Vagina (tissue), 2 donors: ENCODE measurements at regions not wholly inside any gene's neighbourhood (a gene's known extent, or its start where the extent isn't known, plus 50 kb on each side); places are given as distances from the start of the nearest gene placed in this dataset.

Experiments
- DNase-seq, 2 donors: peaks; one replicate each; pipeline ENCODE4 v3.0.0-alpha.2; 2017; ENCODE audit errors: extremely low spot score in 2 of 2
- H3K27ac ChIP-seq: fragments of 200-600 bp; sonication (generic); one replicate; pipeline ENCODE4 v1.5.1; 2019
- H3K27me3 ChIP-seq: fragments of 200-600 bp; sonication (generic); one replicate; pipeline ENCODE4 v1.5.1; 2019
- H3K36me3 ChIP-seq, 2 donors: fragments of 200-600 bp; sonication (generic); one replicate each; pipeline ENCODE4 v1.5.1; 2017 to 2019
- H3K4me1 ChIP-seq: fragments of 200-600 bp; sonication (generic); one replicate; pipeline ENCODE4 v1.5.1; 2019
- H3K4me3 ChIP-seq, 2 donors: fragments of 200-600 bp; sonication (generic); 1 replicate in 1 of 2; 2 replicates in 1 of 2; pipeline ENCODE4 v1.5.1; 2016 to 2019
- H3K9me3 ChIP-seq: fragments of 200-600 bp; sonication (generic); one replicate; pipeline ENCODE4 v1.5.1; 2019
- CTCF ChIP-seq, 3 experiments: fragments of 450-650 bp in 2 of 3; fragments of 200-600 bp in 1 of 3; sonication (generic) in 1 of 3; IDR thresholded peaks; one replicate each; pipeline ENCODE4 v1.5.1; 2017 to 2019; ENCODE audit warnings: antibody characterized with exemption in 3 of 3, mild to moderate bottlenecking in 2 of 3, moderate library complexity in 2 of 3
- POLR2A ChIP-seq, 2 donors: fragments of 450-650 bp; IDR thresholded peaks; one replicate each; pipeline ENCODE4 v1.6.1; 2017; ENCODE audit warnings: antibody characterized with exemption in 2 of 2, mild to moderate bottlenecking in 2 of 2, moderate library complexity in 2 of 2
- POLR2AphosphoS5 ChIP-seq, 2 donors: sonication (generic); formaldehyde crosslinking; IDR thresholded peaks; one replicate each; pipeline ENCODE4 v1.9.0; 2017; ENCODE audit warnings: antibody characterized with exemption in 2 of 2, mild to moderate bottlenecking in 2 of 2, low read depth in 1 of 2; ENCODE audit not compliant: insufficient read depth in 1 of 2
- intact Hi-C: fragments of 100-400 bp; cut with DNase I; formaldehyde crosslinking; loops from one replicate; pipeline ENCODE4 v1.15.1; 2023

GRCh38 chr2:147375073-147375472 lies 469.8 kb upstream of the ACVR2A start:
- H3K9me3 ChIP-seq = no peaks in the 10 kb centered on the region
- no peak overlapping the region for H3K27ac ChIP-seq
- no peaks in the 10 kb centered on the region for H3K27me3 ChIP-seq
- DNase-seq = no peak
- intact Hi-C loops = no loop called here
- no peak for TF ChIP-seq POLR2A (IDR thresholded peaks at IDR 0.05)
- TF ChIP-seq POLR2AphosphoS5 (IDR thresholded peaks at IDR 0.05; ENCODE audit: insufficient read depth in 1 of 2, low read depth in 1 of 2) = no peak
- TF ChIP-seq CTCF (IDR thresholded peaks at IDR 0.05) = no peak
- peaks cover 16% of the 10 kb centered on the region for H3K4me1 ChIP-seq
- H3K36me3 ChIP-seq = no peaks in the 10 kb centered on the region
- no peak overlapping the region for H3K4me3 ChIP-seq

GRCh38 chr2:147374423-147374811 lies 470.4 kb upstream of the ACVR2A start:
- H3K4me3 ChIP-seq = no peak overlapping the region
- DNase-seq = no peak
- no peak overlapping the region for H3K27ac ChIP-seq
- H3K36me3 ChIP-seq = no peaks in the 10 kb centered on the region
- no peak for TF ChIP-seq POLR2AphosphoS5 (IDR thresholded peaks at IDR 0.05; ENCODE audit: insufficient read depth in 1 of 2, low read depth in 1 of 2)
- TF ChIP-seq CTCF (IDR thresholded peaks at IDR 0.05) = no peak
- TF ChIP-seq POLR2A (IDR thresholded peaks at IDR 0.05) = no peak
- H3K9me3 ChIP-seq = no peaks in the 10 kb centered on the region
- intact Hi-C loops = no loop called here
- peaks cover 16% of the 10 kb centered on the region for H3K4me1 ChIP-seq
- no peaks in the 10 kb centered on the region for H3K27me3 ChIP-seq

GRCh38 chr2:147373800-147374422 lies 470.9 kb upstream of the ACVR2A start:
- no peak overlapping the region for H3K27ac ChIP-seq

GRCh38 chr2:147368306-147368705 lies 476.5 kb upstream of the ACVR2A start:
- Histone ChIP-seq H3K9me3 (no peaks in the 10 kb centered on the region), H3K27ac (no peak overlapping the region), H3K4me3 (no peak overlapping the region), H3K27me3 (no peaks in the 10 kb centered on the region), H3K36me3 (no peaks in the 10 kb centered on the region), H3K4me1 (peaks cover 1% of the 10 kb centered on the region)
- no peak for DNase-seq
- TF ChIP-seq POLR2AphosphoS5 (IDR thresholded peaks at IDR 0.05; ENCODE audit: insufficient read depth in 1 of 2, low read depth in 1 of 2) (no peak), CTCF (IDR thresholded peaks at IDR 0.05) (no peak), POLR2A (IDR thresholded peaks at IDR 0.05) (no peak)
- intact Hi-C loops = no loop called here

More at GRCh38 chr2:147373800-147374422, 470.9 kb upstream of the ACVR2A start:
- Histone ChIP-seq H3K4me1 (peaks cover 16% of the 10 kb centered on the region), H3K36me3 (no peaks in the 10 kb centered on the region), H3K9me3 (no peaks in the 10 kb centered on the region), H3K27me3 (no peaks in the 10 kb centered on the region), H3K4me3 (no peak overlapping the region)
- intact Hi-C loops = no loop called here
- TF ChIP-seq POLR2A (IDR thresholded peaks at IDR 0.05) = no peak
- no peak for TF ChIP-seq POLR2AphosphoS5 (IDR thresholded peaks at IDR 0.05; ENCODE audit: insufficient read depth in 1 of 2, low read depth in 1 of 2)
- TF ChIP-seq CTCF (IDR thresholded peaks at IDR 0.05) = no peak
- DNase-seq = no peak

GRCh38 chr2:147366279-147366678 lies 478.6 kb upstream of the ACVR2A start:
- H3K36me3 ChIP-seq = no peaks in the 10 kb centered on the region
- no peak overlapping the region for H3K4me3 ChIP-seq
- H3K4me1 ChIP-seq = no peaks in the 10 kb centered on the region
- no peaks in the 10 kb centered on the region for H3K9me3 ChIP-seq
- H3K27me3 ChIP-seq = no peaks in the 10 kb centered on the region
- intact Hi-C loops = no loop called here
- DNase-seq = no peak
- no peak overlapping the region for H3K27ac ChIP-seq
- TF ChIP-seq CTCF (IDR thresholded peaks at IDR 0.05) (no peak), POLR2A (IDR thresholded peaks at IDR 0.05) (no peak), POLR2AphosphoS5 (IDR thresholded peaks at IDR 0.05; ENCODE audit: insufficient read depth in 1 of 2, low read depth in 1 of 2) (no peak)
